ENCODE measurements at regions not wholly inside any gene's neighbourhood (a gene's known extent, or its start where the extent isn't known, plus 50 kb on each side); places are given as distances from the start of the nearest gene placed in this dataset.

- TF ChIP-seq POLR2A (IDR thresholded peaks at IDR 0.05), result no peak
- no peak overlapping the region for H3K27ac ChIP-seq
- no peak overlapping the region for H3K4me3 ChIP-seq
- H3K4me1 ChIP-seq, result peaks cover 0 to 4% (median 0%) of the 10 kb centered on the region in 4 donors
- H3K9me3 ChIP-seq, result no peaks in the 10 kb centered on the region
- WGBS, 2 donors, result 60 to 76% methylated on average over 3 of the region's 3 CpGs
- ATAC-seq (ENCODE audit: low FRiP score in 2 of 2) (no peak), DNase-seq (no peak)
- H3K27me3 ChIP-seq, result no peaks in the 10 kb centered on the region
- no peaks in the 10 kb centered on the region for H3K36me3 ChIP-seq
Measured at GRCh38 chr17:55649957-55650597, 72.6 kb downstream of the TMEM100 start.

GRCh38 chr17:55648086-55648485 lies 74.6 kb downstream of the TMEM100 start:
- DNase-seq (no peak), ATAC-seq (ENCODE audit: low FRiP score in 2 of 2) (no peak)
- Histone ChIP-seq H3K4me3 (no peak overlapping the region), H3K4me1 (no peaks in the 10 kb centered on the region), H3K27me3 (no peaks in the 10 kb centered on the region), H3K27ac (peak overlapping the region in 1 of 4 donors; percentile 19), H3K9me3 (no peaks in the 10 kb centered on the region), H3K36me3 (no peaks in the 10 kb centered on the region)
- TF ChIP-seq POLR2AphosphoS5 (IDR thresholded peaks at IDR 0.05), result no peak
- TF ChIP-seq CTCF (IDR thresholded peaks at IDR 0.05), result no peak
- TF ChIP-seq EP300 (IDR thresholded peaks at IDR 0.05), result no peak
- TF ChIP-seq POLR2A (IDR thresholded peaks at IDR 0.05), result no peak
- WGBS, 2 donors, result 66 to 68% methylated on average over 2 of the region's 2 CpGs

- no peak for ATAC-seq (ENCODE audit: low FRiP score in 2 of 2)
- no peak for DNase-seq
- no peak for TF ChIP-seq POLR2A (IDR thresholded peaks at IDR 0.05)
- no peak for TF ChIP-seq EP300 (IDR thresholded peaks at IDR 0.05)
- no peak for TF ChIP-seq CTCF (IDR thresholded peaks at IDR 0.05)
- TF ChIP-seq POLR2AphosphoS5 (IDR thresholded peaks at IDR 0.05), result no peak
- no peaks in the 10 kb centered on the region for H3K36me3 ChIP-seq
- H3K4me1 ChIP-seq, result peaks cover 0 to 11% (median 4%) of the 10 kb centered on the region in 4 donors
- no peaks in the 10 kb centered on the region for H3K9me3 ChIP-seq
- 92 to 95% methylated on average over 2 of the region's 2 CpGs for WGBS, 2 donors
- H3K27me3 ChIP-seq, result no peaks in the 10 kb centered on the region
- no peak overlapping the region for H3K4me3 ChIP-seq
- H3K27ac ChIP-seq, result no peak overlapping the region
Measured at GRCh38 chr17:55645361-55645760, 77.3 kb downstream of the TMEM100 start.

GRCh38 chr17:55644346-55644745 lies 78.3 kb downstream of the TMEM100 start:
- no peak for TF ChIP-seq CTCF (IDR thresholded peaks at IDR 0.05)
- no peak for TF ChIP-seq POLR2A (IDR thresholded peaks at IDR 0.05)
- TF ChIP-seq EP300 (IDR thresholded peaks at IDR 0.05), result no peak
- TF ChIP-seq POLR2AphosphoS5 (IDR thresholded peaks at IDR 0.05), result no peak
- peak in 1 of 2 donors; percentile 35 for ATAC-seq (ENCODE audit: low FRiP score in 2 of 2)

GRCh38 chr17:55642741-55643140 lies 79.9 kb downstream of the TMEM100 start:
- DNase-seq, result no peak
- no peaks in the 10 kb centered on the region for H3K9me3 ChIP-seq
- H3K36me3 ChIP-seq, result no peaks in the 10 kb centered on the region
- no peaks in the 10 kb centered on the region for H3K27me3 ChIP-seq
- no peak overlapping the region for H3K27ac ChIP-seq
- H3K4me1 ChIP-seq, result peaks cover 0 to 11% (median 7%) of the 10 kb centered on the region in 4 donors
- H3K4me3 ChIP-seq, result no peak overlapping the region
- ATAC-seq (ENCODE audit: low FRiP score in 2 of 2), result no peak
- TF ChIP-seq EP300 (IDR thresholded peaks at IDR 0.05) (no peak), POLR2AphosphoS5 (IDR thresholded peaks at IDR 0.05) (no peak), CTCF (IDR thresholded peaks at IDR 0.05) (no peak), POLR2A (IDR thresholded peaks at IDR 0.05) (no peak)
- 64 to 67% methylated on average over 1 of the region's 1 CpG for WGBS, 2 donors

More at GRCh38 chr17:55644346-55644745, 78.3 kb downstream of the TMEM100 start:
- Histone ChIP-seq H3K9me3 (no peaks in the 10 kb centered on the region), H3K4me1 (peaks cover 0 to 11% (median 7%) of the 10 kb centered on the region in 4 donors), H3K27me3 (no peaks in the 10 kb centered on the region), H3K27ac (no peak overlapping the region), H3K4me3 (no peak overlapping the region), H3K36me3 (no peaks in the 10 kb centered on the region)
- 86 to 91% methylated on average over 5 of the region's 5 CpGs for WGBS, 2 donors
- no peak for DNase-seq

Data from upper lobe of left lung (tissue), 6 donors.